K562 (cell line): ENCODE measurements at regions not wholly inside any gene's neighbourhood (a gene's known extent, or its start where the extent isn't known, plus 50 kb on each side); places are given as distances from the start of the nearest gene placed in this dataset.

ENCODE experiments used
- ATAC-seq: fragments of 200-7000 bp; cut with Tn5 transposase; 3 replicates; pipeline ENCODE4 v1.9.1; 2020; ENCODE audit warnings: moderate library complexity
- BruUV-seq: library from RNA; stranded (reverse); fragments of 400-500 nt; replicated peaks from 2 replicates; lab custom pipeline; 2021; lab: Mats Ljungman, UMichigan
- CTCF ChIA-PET: fragments of 300-600 bp; formaldehyde crosslinking; extraction: SDS; loops from one replicate; lab custom pipeline; 2021; ENCODE audit warnings: low intra/inter-chr PET ratio; lab: Yijun Ruan, JAX
- POLR2A ChIA-PET: fragments of 300-600, 350-650 bp; sonication (Branson Sonifier 250); formaldehyde crosslinking; extraction: SDS; loops from one replicate; lab custom pipeline; 2021; ENCODE audit warnings: antibody characterized with exemption, inconsistent platforms; lab: Yijun Ruan, JAX
- DNase-seq, 4 experiments: peaks; one replicate each; pipeline versions ENCODE4 v3.0.0 to v3.0.0-alpha.2; 2011 to 2018; ENCODE audit warnings: low spot score in 3 of 4, mixed read lengths in 3 of 4; ENCODE audit errors: extremely low read depth in 1 of 4
- FAIRE-seq: peaks from 2 replicates; lab custom pipeline; 2011; peaks lifted over from hg19 to GRCh38; lab: Jason Lieb, UNC
- H2AFZ ChIP-seq: 2 replicates; pipeline ENCODE4 v1.6.0; 2011; ENCODE audit warnings: low read depth, low read length, control low read depth, inconsistent platforms
- H3K27ac ChIP-seq: fragments of 200-600 bp; 3 replicates; pipeline ENCODE4 v1.8.0; 2011; ENCODE audit warnings: low read depth, mild to moderate bottlenecking, control low read depth, inconsistent platforms, low read length, moderate library complexity, mixed read lengths; ENCODE audit errors: extremely low read depth
- H3K27me3 ChIP-seq, 2 experiments: fragments of 300-600 bp in 1 of 2; 2 replicates in 1 of 2; 3 replicates in 1 of 2; pipeline versions ENCODE4 v1.6.0 to v1.8.0; 2011; ENCODE audit warnings: inconsistent platforms in 2 of 2, low read length in 2 of 2, mild to moderate bottlenecking in 1 of 2, mixed read lengths in 1 of 2, moderate library complexity in 1 of 2; ENCODE audit not compliant: control insufficient read depth in 2 of 2, insufficient read depth in 2 of 2
- H3K36me3 ChIP-seq: fragments of 300-600 bp; 3 replicates; pipeline ENCODE4 v1.8.0; 2011; ENCODE audit warnings: mild to moderate bottlenecking, low read length, inconsistent platforms; ENCODE audit not compliant: control insufficient read depth, insufficient read depth
- H3K4me1 ChIP-seq, 2 experiments: fragments of 200-600 bp in 1 of 2; replicated peaks in 1 of 2; 2 replicates in 1 of 2; 3 replicates in 1 of 2; pipeline versions ENCODE4 v1.5.1 to v1.8.0; 2011; ENCODE audit warnings: inconsistent platforms in 2 of 2, low read length in 2 of 2, mild to moderate bottlenecking in 1 of 2, mixed read lengths in 1 of 2, moderate library complexity in 1 of 2; ENCODE audit not compliant: control insufficient read depth in 2 of 2, insufficient read depth in 2 of 2
- H3K4me2 ChIP-seq: 2 replicates; pipeline ENCODE4 v1.6.1; 2011; ENCODE audit warnings: low read length, control low read depth, inconsistent platforms, mixed read lengths; ENCODE audit not compliant: insufficient read depth
- H3K4me3 ChIP-seq: fragments of 200-600 bp; sonication (generic), shearing (Covaris generic); 2 replicates; pipeline ENCODE4 v1.5.1; 2016; ENCODE audit warnings: control low read depth, inconsistent platforms
- H3K79me2 ChIP-seq: fragments of 200-600 bp; 3 replicates; pipeline ENCODE4 v1.8.0; 2011; ENCODE audit warnings: low read length, inconsistent platforms; ENCODE audit not compliant: control insufficient read depth, insufficient read depth
- H3K9ac ChIP-seq, 2 experiments: 2 replicates each; pipeline versions ENCODE4 v1.6.0 to v1.6.1; 2011; ENCODE audit warnings: low read depth in 2 of 2, low read length in 2 of 2, control low read depth in 1 of 2, inconsistent platforms in 1 of 2, mild to moderate bottlenecking in 1 of 2, mixed read lengths in 1 of 2; ENCODE audit not compliant: insufficient read depth in 1 of 2
- H3K9me1 ChIP-seq: one replicate; pipeline ENCODE4 v1.6.0; 2011; ENCODE audit warnings: inconsistent platforms, mild to moderate bottlenecking, low read length, moderate library complexity; ENCODE audit not compliant: control insufficient read depth, insufficient read depth
- H3K9me3 ChIP-seq: replicated peaks from 2 replicates; pipeline ENCODE4 v1.5.1; 2011; ENCODE audit warnings: low read depth, low read length, inconsistent platforms; ENCODE audit not compliant: control insufficient read depth, insufficient read depth
- H4K20me1 ChIP-seq: replicated peaks from 2 replicates; pipeline ENCODE4 v1.6.1; 2011; ENCODE audit warnings: low read length, inconsistent platforms, mixed read lengths; ENCODE audit not compliant: control insufficient read depth, insufficient read depth
- C11orf30 ChIP-seq: fragments of 450-650 bp; IDR thresholded peaks from 2 replicates; pipeline ENCODE4 v1.6.1; 2016; ENCODE audit warnings: low read depth, mild to moderate bottlenecking
- CBX2 ChIP-seq: fragments of 200-600 bp; sonication (generic); IDR thresholded peaks from one replicate; pipeline ENCODE4 v1.6.1; 2012; ENCODE audit warnings: mild to moderate bottlenecking, low read length, inconsistent platforms; ENCODE audit not compliant: insufficient read depth, poor library complexity, severe bottlenecking
- E2F3 ChIP-seq: fragments of 250-450 bp; sonication (Bioruptor Pico); IDR thresholded peaks from 2 replicates; pipeline ENCODE4 v1.4.0; 2020; ENCODE audit warnings: mild to moderate bottlenecking
- HEY1 ChIP-seq: fragments of 250-450 bp; sonication (Bioruptor Pico); IDR thresholded peaks from 2 replicates; pipeline ENCODE4 v1.5.0; 2020; ENCODE audit warnings: mild to moderate bottlenecking, moderate library complexity, borderline replicate concordance
- ZNF217 ChIP-seq: sonication (generic); formaldehyde crosslinking; IDR thresholded peaks from 2 replicates; pipeline ENCODE4 v1.8.0; 2022; ENCODE audit warnings: mild to moderate bottlenecking, missing genetic modification reagents
- ZNF24 ChIP-seq: fragments of 450-650 bp; IDR thresholded peaks from 2 replicates; pipeline ENCODE4 v1.6.1; 2016
- WGBS: fragments of 100-300 bp; shearing (Covaris generic); methylation state at CpG from one replicate; pipeline ENCODE4 v1.1.6; 2016; ENCODE audit warnings: low coverage, mixed read lengths; ENCODE audit not compliant: insufficient coverage; ENCODE audit errors: missing lambda C conversion rate; 5-methylcytosine and 5-hydroxymethylcytosine counted together
- in situ Hi-C: fragments of 300-500 bp; cut with MboI; formaldehyde crosslinking; loops from 4 replicates; pipeline ENCODE4 v1.15.0; 2018; ENCODE audit warnings: inconsistent platforms, mixed read lengths
- intact Hi-C: fragments of 100-400 bp; cut with micrococcal nuclease; formaldehyde crosslinking; loops from 2 replicates; pipeline ENCODE4 v1.14.2; 2022

DNA sequence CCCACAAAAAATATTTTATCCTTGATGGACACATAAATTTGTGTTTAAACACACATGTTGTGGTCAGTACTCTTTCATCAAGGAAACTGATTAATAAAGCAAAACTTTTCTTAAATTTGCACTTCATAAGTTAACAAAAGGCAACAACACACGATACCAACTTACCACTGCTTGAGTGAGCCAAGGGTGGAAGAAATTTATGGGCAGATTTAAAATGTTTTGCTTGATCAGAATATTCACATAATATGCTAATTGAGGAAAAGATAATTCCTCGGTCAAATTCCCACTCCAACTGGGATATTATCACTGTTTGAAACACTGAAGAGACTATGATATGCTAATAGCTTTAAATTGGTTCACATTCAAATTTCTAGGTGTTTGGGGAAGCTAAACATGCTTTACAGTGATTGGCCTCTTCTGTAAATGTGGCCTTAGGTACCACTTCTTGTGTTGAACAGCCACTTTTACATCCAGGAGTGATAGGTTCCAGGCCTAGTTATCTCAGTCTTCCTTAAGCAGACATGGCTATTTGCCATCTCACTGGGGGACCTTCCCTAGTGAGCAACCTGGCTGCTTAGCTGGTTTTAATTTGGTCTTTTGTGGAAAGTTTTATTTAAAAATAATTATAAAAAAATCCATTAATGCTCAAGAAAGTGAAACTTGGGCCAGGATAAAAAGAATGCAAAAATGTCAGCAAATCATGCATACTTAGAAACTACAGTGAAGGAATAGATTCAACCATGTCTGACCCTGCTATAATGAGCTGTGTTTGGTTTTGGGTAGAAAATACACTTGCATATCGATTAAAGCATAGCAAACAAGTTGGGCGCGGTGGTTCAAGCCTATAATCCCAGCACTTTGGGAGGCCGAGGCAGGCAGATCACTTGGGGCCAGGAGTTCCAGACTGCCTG is 221.2 kb upstream of the MAP3K7 start:
- no peak overlapping the region for H2AFZ ChIP-seq
- in situ Hi-C loops = no loop called here
- TF ChIP-seq HEY1 (no peak), ZNF24 (no peak), ZNF217 (CRISPR knock-in tag) (no peak), C11orf30 (no peak), E2F3 (CRISPR knock-in tag) (no peak), CBX2 (no peak)
- TF ChIP-seq, all 486 proteins: peak for 0
- DNase-seq (no peak), FAIRE-seq (no peak), ATAC-seq (no peak)
- no peaks in the 10 kb centered on the region for H3K27me3 ChIP-seq
- H3K27ac ChIP-seq = no peak overlapping the region
- H4K20me1 ChIP-seq = no peaks in the 10 kb centered on the region
- no TSS peak for BruUV-seq
- H3K9me3 ChIP-seq = no peaks in the 10 kb centered on the region
- H3K9ac ChIP-seq = no peak overlapping the region
- H3K4me2 ChIP-seq = no peak overlapping the region
- H3K36me3 ChIP-seq = no peaks in the 10 kb centered on the region
- H3K79me2 ChIP-seq = no peaks in the 10 kb centered on the region
- H3K9me1 ChIP-seq = no peaks in the 10 kb centered on the region
- H3K4me1 ChIP-seq = no peaks in the 10 kb centered on the region
- ChIA-PET POLR2A (no interaction called here), CTCF (no interaction called here)
- intact Hi-C loops = no loop called here
- H3K4me3 ChIP-seq = no peak overlapping the region
- WGBS = 0% methylated on average over 6 of the region's 6 CpGs
